ENCODE measurements at regions not wholly inside any gene's neighbourhood (a gene's known extent, or its start where the extent isn't known, plus 50 kb on each side); places are given as distances from the start of the nearest gene placed in this dataset.

GRCh38 chr20:12729326-12729725, 279.4 kb upstream of the SPTLC3 start:
- CTCF ChIA-PET: no interaction called here

DNA sequence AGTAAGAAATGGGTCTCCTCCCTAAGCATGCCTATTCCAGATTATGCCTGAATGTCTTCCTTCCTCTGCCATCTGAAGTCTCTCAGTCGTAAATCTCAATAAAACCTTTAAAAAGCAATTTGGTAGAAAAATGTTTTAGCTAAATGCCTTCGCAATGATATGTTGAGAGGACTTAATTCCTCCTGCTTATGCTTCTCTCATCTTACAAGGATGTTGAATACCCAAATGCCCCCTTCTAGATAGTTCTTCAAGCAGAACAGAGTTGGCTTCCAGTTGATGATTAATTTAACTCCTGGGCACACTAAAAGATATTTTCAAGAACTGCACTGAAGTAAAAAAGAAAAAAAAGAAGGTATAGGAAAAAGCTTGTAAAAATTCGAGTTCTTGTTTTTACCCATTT, 275.0 kb upstream of the SPTLC3 start:
- DNase-seq (no peak), ATAC-seq (no peak)
- H3K27me3 ChIP-seq (ENCODE audit: control insufficient read depth in 2 of 2, insufficient read depth in 2 of 2, low read length in 2 of 2): no peaks in the 10 kb centered on the region
- no peaks in the 10 kb centered on the region for H3K4me1 ChIP-seq (ENCODE audit: control insufficient read depth in 2 of 2, insufficient read depth in 2 of 2, low read length in 2 of 2)
- Mint-ChIP-seq H3K27ac (no peak overlapping the region), H3K4me1 (no peaks in the 10 kb centered on the region), H3K36me3 (no peaks in the 10 kb centered on the region), H3K27me3 (no peaks in the 10 kb centered on the region), H3K9me3 (peaks cover 0 to 15% (median 3%) of the 10 kb centered on the region in 11 donors), H3K4me3 (no peak overlapping the region)
- no peaks in the 10 kb centered on the region for H3K36me3 ChIP-seq (ENCODE audit: control insufficient read depth in 2 of 3, insufficient read depth in 3 of 3, low read length in 3 of 3)
- no peaks in the 10 kb centered on the region for H3K9me3 ChIP-seq (ENCODE audit: control insufficient read depth in 2 of 3, low read length in 3 of 3)
- no peak overlapping the region for H3K4me3 ChIP-seq (ENCODE audit: low read length)
- ChIA-PET POLR2A (no interaction called here), CTCF (no interaction called here)
- intact Hi-C loops (cut with micrococcal nuclease): no loop called here
- H3K27ac ChIP-seq (ENCODE audit: low read depth, low read length): no peak overlapping the region

More at GRCh38 chr20:12729326-12729725, 279.4 kb upstream of the SPTLC3 start:
- Mint-ChIP-seq H3K36me3 (no peaks in the 10 kb centered on the region), H3K9me3 (peaks cover 0 to 16% (median 0%) of the 10 kb centered on the region in 11 donors), H3K4me3 (no peak overlapping the region), H3K27me3 (peaks cover 0 to 4% (median 0%) of the 10 kb centered on the region in 5 donors), H3K4me1 (peaks cover 0 to 1% (median 0%) of the 10 kb centered on the region in 7 donors), H3K27ac (no peak overlapping the region)
- Histone ChIP-seq H3K27me3 (ENCODE audit: control insufficient read depth in 2 of 2, insufficient read depth in 2 of 2, low read length in 2 of 2) (no peaks in the 10 kb centered on the region), H3K9me3 (ENCODE audit: control insufficient read depth in 2 of 3, low read length in 3 of 3) (no peaks in the 10 kb centered on the region), H3K4me1 (ENCODE audit: control insufficient read depth in 2 of 2, insufficient read depth in 2 of 2, low read length in 2 of 2) (no peaks in the 10 kb centered on the region), H3K27ac (ENCODE audit: low read depth, low read length) (no peak overlapping the region), H3K4me3 (ENCODE audit: low read length) (no peak overlapping the region), H3K36me3 (ENCODE audit: control insufficient read depth in 2 of 3, insufficient read depth in 3 of 3, low read length in 3 of 3) (no peaks in the 10 kb centered on the region)
- intact Hi-C loops (cut with micrococcal nuclease): no loop called here
- DNase-seq: no peak
- no peak for ATAC-seq
- POLR2A ChIA-PET: no interaction called here

- Histone ChIP-seq H3K4me1 (ENCODE audit: control insufficient read depth in 2 of 2, insufficient read depth in 2 of 2, low read length in 2 of 2) (no peaks in the 10 kb centered on the region), H3K4me3 (ENCODE audit: low read length) (no peak overlapping the region), H3K27ac (ENCODE audit: low read depth, low read length) (no peak overlapping the region), H3K36me3 (ENCODE audit: control insufficient read depth in 2 of 3, insufficient read depth in 3 of 3, low read length in 3 of 3) (no peaks in the 10 kb centered on the region), H3K9me3 (ENCODE audit: control insufficient read depth in 2 of 3, low read length in 3 of 3) (no peaks in the 10 kb centered on the region), H3K27me3 (ENCODE audit: control insufficient read depth in 2 of 2, insufficient read depth in 2 of 2, low read length in 2 of 2) (no peaks in the 10 kb centered on the region)
- Mint-ChIP-seq H3K27me3 (no peaks in the 10 kb centered on the region), H3K4me1 (no peaks in the 10 kb centered on the region), H3K36me3 (no peaks in the 10 kb centered on the region), H3K27ac (no peak overlapping the region), H3K9me3 (peaks cover 0 to 24% (median 4%) of the 10 kb centered on the region in 11 donors), H3K4me3 (no peak overlapping the region)
- intact Hi-C loops (cut with micrococcal nuclease): no loop called here
- ChIA-PET CTCF (no interaction called here), POLR2A (no interaction called here)
- ATAC-seq (no peak), DNase-seq (no peak)
Measured at GRCh38 chr20:12737497-12737896, 271.3 kb upstream of the SPTLC3 start.

GRCh38 chr20:12737900-12738299, 270.9 kb upstream of the SPTLC3 start:
- no peaks in the 10 kb centered on the region for H3K4me1 ChIP-seq (ENCODE audit: control insufficient read depth in 2 of 2, insufficient read depth in 2 of 2, low read length in 2 of 2)
- H3K9me3 Mint-ChIP-seq: peaks cover 0 to 24% (median 4%) of the 10 kb centered on the region in 11 donors
- H3K27ac Mint-ChIP-seq: no peak overlapping the region
- H3K27ac ChIP-seq (ENCODE audit: low read depth, low read length): no peak overlapping the region
- ATAC-seq (no peak), DNase-seq (no peak)
- ChIA-PET POLR2A (interaction anchor here (0.7 kb wide), 1 partner anchor 202 kb away, joined by 3 read pairs; no protein-coding TSS in a partner anchor), CTCF (no interaction called here)
- no peaks in the 10 kb centered on the region for H3K27me3 ChIP-seq (ENCODE audit: control insufficient read depth in 2 of 2, insufficient read depth in 2 of 2, low read length in 2 of 2)
- H3K36me3 Mint-ChIP-seq: no peaks in the 10 kb centered on the region
- H3K9me3 ChIP-seq (ENCODE audit: control insufficient read depth in 2 of 3, low read length in 3 of 3): no peaks in the 10 kb centered on the region
- intact Hi-C loops (cut with micrococcal nuclease): no loop called here
- no peaks in the 10 kb centered on the region for H3K27me3 Mint-ChIP-seq
- no peak overlapping the region for H3K4me3 Mint-ChIP-seq
- H3K4me3 ChIP-seq (ENCODE audit: low read length): no peak overlapping the region
- no peaks in the 10 kb centered on the region for H3K4me1 Mint-ChIP-seq
- H3K36me3 ChIP-seq (ENCODE audit: control insufficient read depth in 2 of 3, insufficient read depth in 3 of 3, low read length in 3 of 3): no peaks in the 10 kb centered on the region

GRCh38 chr20:12740647-12741046, 268.1 kb upstream of the SPTLC3 start:
- ATAC-seq (no peak), DNase-seq (no peak)
- Histone ChIP-seq H3K36me3 (ENCODE audit: control insufficient read depth in 2 of 3, insufficient read depth in 3 of 3, low read length in 3 of 3) (no peaks in the 10 kb centered on the region), H3K27ac (ENCODE audit: low read depth, low read length) (no peak overlapping the region), H3K27me3 (ENCODE audit: control insufficient read depth in 2 of 2, insufficient read depth in 2 of 2, low read length in 2 of 2) (no peaks in the 10 kb centered on the region), H3K9me3 (ENCODE audit: control insufficient read depth in 2 of 3, low read length in 3 of 3) (no peaks in the 10 kb centered on the region), H3K4me3 (ENCODE audit: low read length) (no peak overlapping the region), H3K4me1 (ENCODE audit: control insufficient read depth in 2 of 2, insufficient read depth in 2 of 2, low read length in 2 of 2) (no peaks in the 10 kb centered on the region)
- H3K4me1 Mint-ChIP-seq: no peaks in the 10 kb centered on the region
- H3K36me3 Mint-ChIP-seq: no peaks in the 10 kb centered on the region
- CTCF ChIA-PET: no interaction called here
- intact Hi-C loops (cut with micrococcal nuclease): no loop called here
- no peak overlapping the region for H3K4me3 Mint-ChIP-seq
- peaks cover 0 to 5% (median 0%) of the 10 kb centered on the region in 5 donors for H3K27me3 Mint-ChIP-seq
- peaks cover 0 to 15% (median 2%) of the 10 kb centered on the region in 11 donors for H3K9me3 Mint-ChIP-seq
- H3K27ac Mint-ChIP-seq: no peak overlapping the region
- POLR2A ChIA-PET: no interaction called here

- ATAC-seq (no peak), DNase-seq (no peak)
- H3K27ac ChIP-seq (ENCODE audit: low read depth, low read length): no peak overlapping the region
- H3K27ac Mint-ChIP-seq: no peak overlapping the region
- H3K9me3 ChIP-seq (ENCODE audit: control insufficient read depth in 2 of 3, low read length in 3 of 3): no peaks in the 10 kb centered on the region
- no peaks in the 10 kb centered on the region for H3K36me3 Mint-ChIP-seq
- no peak overlapping the region for H3K4me3 ChIP-seq (ENCODE audit: low read length)
- ChIA-PET CTCF (no interaction called here), POLR2A (no interaction called here)
- intact Hi-C loops (cut with micrococcal nuclease): no loop called here
- H3K4me3 Mint-ChIP-seq: no peak overlapping the region
- H3K9me3 Mint-ChIP-seq: peaks cover 0 to 15% (median 0%) of the 10 kb centered on the region in 11 donors
- H3K4me1 Mint-ChIP-seq: no peaks in the 10 kb centered on the region
- H3K27me3 ChIP-seq (ENCODE audit: control insufficient read depth in 2 of 2, insufficient read depth in 2 of 2, low read length in 2 of 2): no peaks in the 10 kb centered on the region
- no peaks in the 10 kb centered on the region for H3K36me3 ChIP-seq (ENCODE audit: control insufficient read depth in 2 of 3, insufficient read depth in 3 of 3, low read length in 3 of 3)
- peaks cover 0 to 5% (median 0%) of the 10 kb centered on the region in 5 donors for H3K27me3 Mint-ChIP-seq
- H3K4me1 ChIP-seq (ENCODE audit: control insufficient read depth in 2 of 2, insufficient read depth in 2 of 2, low read length in 2 of 2): no peaks in the 10 kb centered on the region
Measured at GRCh38 chr20:12744037-12744436, 264.7 kb upstream of the SPTLC3 start.

DNA sequence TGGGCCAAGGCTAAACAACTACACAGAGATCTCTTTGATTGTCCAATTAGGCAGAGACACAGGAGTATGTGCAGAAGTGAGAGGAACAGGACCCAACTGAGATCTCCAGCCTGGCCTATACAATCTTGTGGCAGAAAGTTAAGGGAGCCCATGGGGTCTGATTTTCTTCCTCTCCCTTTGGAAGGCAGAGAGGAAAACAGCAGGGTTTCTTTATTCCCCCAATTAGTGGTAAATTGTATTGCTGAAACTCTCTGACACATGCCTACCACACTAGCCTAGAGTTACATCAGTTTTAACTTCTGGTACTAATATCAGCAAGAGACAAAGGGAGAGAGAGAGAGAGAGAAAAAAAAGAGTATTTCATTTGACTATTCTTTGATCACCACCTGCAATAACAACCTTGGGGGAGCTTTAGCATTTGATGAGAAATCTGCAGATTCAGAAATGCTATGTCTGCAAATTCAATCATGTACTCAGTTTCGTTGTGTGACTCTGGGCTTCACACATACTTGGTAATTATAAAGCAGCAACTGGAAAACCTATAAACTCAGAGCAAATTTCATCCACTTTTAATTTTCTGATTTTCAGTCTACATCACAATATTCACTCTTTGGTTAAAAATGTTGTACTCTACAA, 260.3 kb upstream of the SPTLC3 start:
- CTCF ChIA-PET: no interaction called here
- Histone ChIP-seq H3K27ac (ENCODE audit: low read depth, low read length) (no peak overlapping the region), H3K9me3 (ENCODE audit: control insufficient read depth in 2 of 3, low read length in 3 of 3) (no peaks in the 10 kb centered on the region), H3K4me1 (ENCODE audit: control insufficient read depth in 2 of 2, insufficient read depth in 2 of 2, low read length in 2 of 2) (no peaks in the 10 kb centered on the region), H3K36me3 (ENCODE audit: control insufficient read depth in 2 of 3, insufficient read depth in 3 of 3, low read length in 3 of 3) (no peaks in the 10 kb centered on the region), H3K4me3 (ENCODE audit: low read length) (no peak overlapping the region), H3K27me3 (ENCODE audit: control insufficient read depth in 2 of 2, insufficient read depth in 2 of 2, low read length in 2 of 2) (no peaks in the 10 kb centered on the region)
- Mint-ChIP-seq H3K27ac (no peak overlapping the region), H3K27me3 (peaks cover 0 to 4% (median 0%) of the 10 kb centered on the region in 5 donors), H3K36me3 (no peaks in the 10 kb centered on the region), H3K4me3 (no peak overlapping the region), H3K4me1 (no peaks in the 10 kb centered on the region), H3K9me3 (peaks cover 0 to 7% (median 0%) of the 10 kb centered on the region in 11 donors)
- DNase-seq (no peak), ATAC-seq (no peak)
- intact Hi-C loops (cut with micrococcal nuclease): no loop called here
- POLR2A ChIA-PET: no interaction called here

Data from naive thymus-derived CD4-positive, alpha-beta T cell (primary cell).